CD14-positive monocyte (primary cell): ENCODE measurements at regions not wholly inside any gene's neighbourhood (a gene's known extent, or its start where the extent isn't known, plus 50 kb on each side); places are given as distances from the start of the nearest gene placed in this dataset.

ENCODE experiments used
- DNase-seq, 3 donors: peaks; one replicate each; pipeline ENCODE4 v3.0.0-alpha.2; 2011 to 2022
- H2AFZ ChIP-seq: 2 replicates; pipeline ENCODE4 v1.6.0; 2012; ENCODE audit warnings: mild to moderate bottlenecking, low read depth, low read length, inconsistent platforms; ENCODE audit not compliant: insufficient read depth, poor library complexity, severe bottlenecking
- H3K27ac ChIP-seq, 2 donors: 1 replicate in 1 of 2; 2 replicates in 1 of 2; pipeline ENCODE4 v1.5.1; 2012 to 2013; ENCODE audit warnings: low read length in 2 of 2, control low read depth in 1 of 2, inconsistent platforms in 1 of 2, low read depth in 1 of 2, mild to moderate bottlenecking in 1 of 2
- H3K27me3 ChIP-seq, 2 donors: one replicate each; pipeline versions ENCODE4 v1.6.0 to v1.6.1; 2011 to 2013; ENCODE audit warnings: low read length in 2 of 2; ENCODE audit not compliant: control insufficient read depth in 2 of 2, insufficient read depth in 2 of 2
- H3K36me3 ChIP-seq, 2 donors: replicated peaks in 1 of 2; 1 replicate in 1 of 2; 2 replicates in 1 of 2; pipeline versions ENCODE4 v1.5.1 to v1.6.1; 2012 to 2013; ENCODE audit warnings: low read length in 2 of 2, control low read depth in 1 of 2, inconsistent platforms in 1 of 2, mild to moderate bottlenecking in 1 of 2; ENCODE audit not compliant: insufficient read depth in 2 of 2, control insufficient read depth in 1 of 2
- H3K4me1 ChIP-seq, 2 donors: 1 replicate in 1 of 2; 2 replicates in 1 of 2; pipeline versions ENCODE4 v1.5.1 to v1.6.1; 2012 to 2013; ENCODE audit warnings: low read length in 2 of 2, control low read depth in 1 of 2, inconsistent platforms in 1 of 2, mild to moderate bottlenecking in 1 of 2, moderate library complexity in 1 of 2; ENCODE audit not compliant: insufficient read depth in 2 of 2, control insufficient read depth in 1 of 2
- H3K4me2 ChIP-seq: replicated peaks from 2 replicates; pipeline ENCODE3; 2012; ENCODE audit warnings: low read length, moderate library complexity, mild to moderate bottlenecking; ENCODE audit not compliant: poor library complexity, severe bottlenecking; ENCODE audit errors: extremely low read depth
- H3K4me3 ChIP-seq, 3 experiments: fragments of 200-600 bp in 1 of 3; sonication (generic) in 1 of 3; replicated peaks in 1 of 3; 1 replicate in 2 of 3; 2 replicates in 1 of 3; pipeline ENCODE4 v1.5.1; 2011 to 2013; ENCODE audit warnings: low read length in 3 of 3, mild to moderate bottlenecking in 3 of 3, control low read depth in 2 of 3, low read depth in 2 of 3, inconsistent platforms in 1 of 3, moderate library complexity in 1 of 3
- H3K79me2 ChIP-seq: 2 replicates; pipeline ENCODE4 v1.6.0; 2012; ENCODE audit warnings: mild to moderate bottlenecking, control low read depth, inconsistent platforms, low read length, moderate library complexity; ENCODE audit not compliant: insufficient read depth
- H3K9ac ChIP-seq: 2 replicates; pipeline ENCODE4 v1.6.0; 2017; ENCODE audit warnings: low read length, mild to moderate bottlenecking; ENCODE audit not compliant: insufficient read depth, poor library complexity, severe bottlenecking
- H3K9me3 ChIP-seq, 2 donors: replicated peaks in 1 of 2; 1 replicate in 1 of 2; 2 replicates in 1 of 2; pipeline versions ENCODE4 v1.5.1 to v1.6.1; 2012 to 2013; ENCODE audit warnings: low read length in 2 of 2, control low read depth in 1 of 2; ENCODE audit not compliant: control insufficient read depth in 1 of 2, insufficient read depth in 1 of 2
- H4K20me1 ChIP-seq: 2 replicates; pipeline ENCODE4 v1.6.0; 2012; ENCODE audit warnings: mild to moderate bottlenecking, low read length, control low read depth, moderate library complexity; ENCODE audit not compliant: insufficient read depth
- H3K27ac Mint-ChIP-seq, 7 donors: one replicate each; pipeline ENCODE4 v1.8.0; 2020; ENCODE audit warnings: mild to moderate bottlenecking in 7 of 7, mixed read lengths in 7 of 7, moderate library complexity in 6 of 7, inconsistent platforms in 2 of 7
- H3K27me3 Mint-ChIP-seq, 3 donors: one replicate each; pipeline ENCODE4 v1.8.0; 2021 to 2022; ENCODE audit warnings: low read depth in 3 of 3, mild to moderate bottlenecking in 3 of 3, mixed read lengths in 3 of 3, moderate library complexity in 3 of 3, inconsistent platforms in 1 of 3
- H3K36me3 Mint-ChIP-seq, 2 donors: one replicate each; pipeline ENCODE4 v1.8.0; 2020; ENCODE audit warnings: mixed read lengths in 2 of 2, inconsistent platforms in 1 of 2, mild to moderate bottlenecking in 1 of 2
- H3K4me1 Mint-ChIP-seq: one replicate; pipeline ENCODE4 v1.8.0; 2020; ENCODE audit warnings: mild to moderate bottlenecking, mixed read lengths
- H3K4me3 Mint-ChIP-seq, 2 donors: one replicate each; pipeline ENCODE4 v1.8.0; 2020; ENCODE audit warnings: mild to moderate bottlenecking in 2 of 2, mixed read lengths in 2 of 2, moderate library complexity in 1 of 2
- H3K9me3 Mint-ChIP-seq, 7 donors: one replicate each; pipeline ENCODE4 v1.8.0; 2020 to 2022; ENCODE audit warnings: mixed read lengths in 7 of 7, mild to moderate bottlenecking in 6 of 7, moderate library complexity in 6 of 7, inconsistent platforms in 2 of 7
- CTCF ChIP-seq: fragments of 200-600 bp; IDR thresholded peaks from one replicate; pipeline ENCODE4 v1.8.0; 2022; ENCODE audit warnings: antibody characterized with exemption, mild to moderate bottlenecking
- WGBS: methylation state at CpG from one replicate; pipeline ENCODE4 v1.1.5; 2013; ENCODE audit warnings: missing lambda C conversion rate; ENCODE audit not compliant: insufficient coverage; 5-methylcytosine and 5-hydroxymethylcytosine counted together
- intact Hi-C, 2 donors: fragments of 100-400 bp; cut with micrococcal nuclease; formaldehyde crosslinking; loops; one replicate each; pipeline versions ENCODE4 v1.15.0 to v1.15.1; 2023

GRCh38 chr16:35377142-35377541, 1917.7 kb downstream of the TP53TG3F start:
- Histone ChIP-seq H3K4me2 (no peak overlapping the region), H3K9ac (no peak overlapping the region), H3K4me1 (no peaks in the 10 kb centered on the region), H3K9me3 (peaks cover 3 to 8% of the 10 kb centered on the region in 2 donors), H3K36me3 (no peaks in the 10 kb centered on the region), H3K27ac (no peak overlapping the region), H3K4me3 (no peak overlapping the region), H3K27me3 (no peaks in the 10 kb centered on the region), H2AFZ (no peak overlapping the region), H4K20me1 (no peaks in the 10 kb centered on the region), H3K79me2 (no peaks in the 10 kb centered on the region)
- Mint-ChIP-seq H3K4me1 (no peaks in the 10 kb centered on the region), H3K27ac (no peak overlapping the region), H3K4me3 (no peak overlapping the region), H3K36me3 (no peaks in the 10 kb centered on the region), H3K27me3 (peaks cover 0 to 2% (median 2%) of the 10 kb centered on the region in 3 donors), H3K9me3 (peaks cover 2 to 12% (median 3%) of the 10 kb centered on the region in 7 donors)
- no peak for DNase-seq
- WGBS, result no CpG with 5 or more reads among the region's 2 CpGs
- intact Hi-C loops, result no loop called here
- no peak for TF ChIP-seq CTCF

- no peak for TF ChIP-seq CTCF
- Histone ChIP-seq H3K27ac (no peak overlapping the region), H4K20me1 (no peaks in the 10 kb centered on the region), H3K9me3 (peaks cover 4 to 5% of the 10 kb centered on the region in 2 donors), H3K27me3 (no peaks in the 10 kb centered on the region), H3K4me2 (no peak overlapping the region), H3K4me3 (no peak overlapping the region), H3K79me2 (no peaks in the 10 kb centered on the region), H3K36me3 (no peaks in the 10 kb centered on the region), H3K9ac (no peak overlapping the region), H3K4me1 (no peaks in the 10 kb centered on the region), H2AFZ (no peak overlapping the region)
- DNase-seq, result no peak
- peaks cover 0 to 6% (median 2%) of the 10 kb centered on the region in 7 donors for H3K9me3 Mint-ChIP-seq
- no peak overlapping the region for H3K4me3 Mint-ChIP-seq
- no peaks in the 10 kb centered on the region for H3K36me3 Mint-ChIP-seq
- no CpG with 5 or more reads among the region's 2 CpGs for WGBS
- H3K27me3 Mint-ChIP-seq, result peaks cover 0 to 2% (median 2%) of the 10 kb centered on the region in 3 donors
- no peaks in the 10 kb centered on the region for H3K4me1 Mint-ChIP-seq
- intact Hi-C loops, result no loop called here
- H3K27ac Mint-ChIP-seq, result no peak overlapping the region
Observed at GRCh38 chr16:35386619-35387018, 1927.2 kb downstream of the TP53TG3F start.
